GM18909 (cell line): ENCODE measurements at regions not wholly inside any gene's neighbourhood (a gene's known extent, or its start where the extent isn't known, plus 50 kb on each side); places are given as distances from the start of the nearest gene placed in this dataset.
"Not testable (repeated sequence)": the region's sequence is repeated elsewhere in the genome, so short reads cannot be mapped to it uniquely, and the experiment has no call there.

Experiments
- ATAC-seq: cut with Tn5 transposase; IDR thresholded peaks from one replicate; pipeline ENCODE4 v1.9.1; 2021; ENCODE audit warnings: mild to moderate bottlenecking; ENCODE audit not compliant: unreplicated experiment, poor library complexity

GRCh38 chrX:39253551-39253950, 452.3 kb downstream of the MID1IP1 start:
- ATAC-seq: no peak

- no peak for ATAC-seq
These were observed 457.1 kb downstream of the MID1IP1 start for GRCh38 chrX:39258331-39258730.

- no peak for ATAC-seq
These were observed 459.7 kb downstream of the MID1IP1 start for GRCh38 chrX:39260965-39261364.

- no peak for ATAC-seq
These were observed 460.3 kb downstream of the MID1IP1 start for GRCh38 chrX:39261446-39262147.

- no peak for ATAC-seq
These were observed 461.4 kb downstream of the MID1IP1 start for GRCh38 chrX:39262641-39263040.

GRCh38 chrX:39264023-39264422, 462.8 kb downstream of the MID1IP1 start:
- no peak for ATAC-seq

GRCh38 chrX:39267176-39267575, 465.9 kb downstream of the MID1IP1 start:
- no peak for ATAC-seq

GRCh38 chrX:39268207-39268606, 466.9 kb downstream of the MID1IP1 start:
- ATAC-seq: no peak

GRCh38 chrX:39275500-39276068, 474.3 kb downstream of the MID1IP1 start:
- ATAC-seq: no peak

GRCh38 chrX:39277685-39278390, 476.6 kb downstream of the MID1IP1 start:
- not testable (repeated sequence) for ATAC-seq

GRCh38 chrX:39283239-39283638, 482.0 kb downstream of the MID1IP1 start:
- no peak for ATAC-seq

GRCh38 chrX:39288592-39288991, 487.3 kb downstream of the MID1IP1 start:
- no peak for ATAC-seq

GRCh38 chrX:39289827-39290226, 488.6 kb downstream of the MID1IP1 start:
- ATAC-seq: no peak

- ATAC-seq: no peak
These were observed 491.9 kb downstream of the MID1IP1 start for GRCh38 chrX:39293203-39293602.

- no peak for ATAC-seq
These were observed 495.2 kb downstream of the MID1IP1 start for GRCh38 chrX:39296472-39296871.

GRCh38 chrX:39298821-39299220, 497.6 kb downstream of the MID1IP1 start:
- ATAC-seq: no peak

GRCh38 chrX:39299615-39300014, 498.4 kb downstream of the MID1IP1 start:
- ATAC-seq: no peak

- no peak for ATAC-seq
These were observed 499.8 kb downstream of the MID1IP1 start for GRCh38 chrX:39301036-39301435.

- ATAC-seq: no peak
These were observed 501.6 kb downstream of the MID1IP1 start for GRCh38 chrX:39302838-39303237.

GRCh38 chrX:39304746-39305145, 503.5 kb downstream of the MID1IP1 start:
- no peak for ATAC-seq

GRCh38 chrX:39307488-39307887, 506.2 kb downstream of the MID1IP1 start:
- no peak for ATAC-seq

GRCh38 chrX:39308126-39308525, 506.9 kb downstream of the MID1IP1 start:
- ATAC-seq: no peak
